KOPT-K1 (cell line): ENCODE measurements at regions not wholly inside any gene's neighbourhood (a gene's known extent, or its start where the extent isn't known, plus 50 kb on each side); places are given as distances from the start of the nearest gene placed in this dataset.
"Not testable (repeated sequence)": the region's sequence is repeated elsewhere in the genome, so short reads cannot be mapped to it uniquely, and the experiment has no call there.

Source experiments
- H3K27ac ChIP-seq: fragments of 200-600 bp; sonication (generic); 2 replicates; pipeline ENCODE4 v1.5.1; 2016; ENCODE audit warnings: antibody characterized with exemption, mild to moderate bottlenecking, low read depth, low read length; ENCODE audit not compliant: poor library complexity, severe bottlenecking
- H3K36me3 ChIP-seq: fragments of 200-600 bp; sonication (generic); 2 replicates; pipeline ENCODE4 v1.5.1; 2017; ENCODE audit warnings: antibody characterized with exemption, mild to moderate bottlenecking, low read length, moderate library complexity; ENCODE audit not compliant: insufficient read depth
- H3K9me3 ChIP-seq: fragments of 200-600 bp; sonication (generic); 2 replicates; pipeline ENCODE4 v1.5.1; 2017; ENCODE audit warnings: antibody characterized with exemption, low read length, mild to moderate bottlenecking; ENCODE audit not compliant: insufficient read depth, poor library complexity, severe bottlenecking

GRCh38 chr22:23458663-23459541, 121.2 kb downstream of the IGLL1 start:
- Histone ChIP-seq H3K27ac (peak overlapping the region; percentile 96), H3K36me3 (peaks cover 17% of the 10 kb centered on the region), H3K9me3 (no peaks in the 10 kb centered on the region)

GRCh38 chr22:23457380-23457985, 122.6 kb downstream of the IGLL1 start:
- Histone ChIP-seq H3K36me3 (peaks cover 11% of the 10 kb centered on the region), H3K27ac (peak overlapping the region; percentile 96), H3K9me3 (no peaks in the 10 kb centered on the region)

- not testable (repeated sequence) for H3K36me3 ChIP-seq, H3K9me3 ChIP-seq
- peak overlapping the region; percentile 96 for H3K27ac ChIP-seq
These were observed 123.3 kb downstream of the IGLL1 start for GRCh38 chr22:23456666-23457379.

GRCh38 chr22:23454345-23454744, 125.7 kb downstream of the IGLL1 start:
- not testable (repeated sequence) for H3K36me3 ChIP-seq, H3K9me3 ChIP-seq
- H3K27ac ChIP-seq = peak overlapping the region; percentile 28

GRCh38 chr22:23453277-23453676, 126.8 kb downstream of the IGLL1 start:
- H3K27ac ChIP-seq = peak overlapping the region; percentile 71
- no peaks in the 10 kb centered on the region for H3K9me3 ChIP-seq
- no peaks in the 10 kb centered on the region for H3K36me3 ChIP-seq

GRCh38 chr22:23452231-23453010, 127.7 kb downstream of the IGLL1 start:
- Histone ChIP-seq H3K27ac (peak overlapping the region; percentile 71), H3K36me3 (no peaks in the 10 kb centered on the region), H3K9me3 (no peaks in the 10 kb centered on the region)

- not testable (repeated sequence) for H3K9me3 ChIP-seq, H3K36me3 ChIP-seq
- peak overlapping the region; percentile 71 for H3K27ac ChIP-seq
These were observed 128.4 kb downstream of the IGLL1 start for GRCh38 chr22:23451452-23452230.

- peak overlapping the region; percentile 71 for H3K27ac ChIP-seq
- H3K9me3 ChIP-seq = peaks cover 13% of the 10 kb centered on the region
- not testable (repeated sequence) for H3K36me3 ChIP-seq
These were observed 129.3 kb downstream of the IGLL1 start for GRCh38 chr22:23450821-23451220.

GRCh38 chr22:23450434-23450795, 129.7 kb downstream of the IGLL1 start:
- Histone ChIP-seq H3K27ac (peak overlapping the region; percentile 71), H3K36me3 (no peaks in the 10 kb centered on the region), H3K9me3 (peaks cover 13% of the 10 kb centered on the region)

GRCh38 chr22:23449748-23450433, 130.2 kb downstream of the IGLL1 start:
- not testable (repeated sequence) for H3K36me3 ChIP-seq, H3K27ac ChIP-seq
- H3K9me3 ChIP-seq = peaks cover 13% of the 10 kb centered on the region

GRCh38 chr22:23448499-23449288, 131.4 kb downstream of the IGLL1 start:
- H3K27ac ChIP-seq, H3K36me3 ChIP-seq: not testable (repeated sequence)
- H3K9me3 ChIP-seq = peaks cover 13% of the 10 kb centered on the region

- peaks cover 13% of the 10 kb centered on the region for H3K9me3 ChIP-seq
- H3K27ac ChIP-seq = no peak overlapping the region
- H3K36me3 ChIP-seq = no peaks in the 10 kb centered on the region
These were observed 133.2 kb downstream of the IGLL1 start for GRCh38 chr22:23446796-23447350.

GRCh38 chr22:23446194-23446593, 133.9 kb downstream of the IGLL1 start:
- not testable (repeated sequence) for H3K27ac ChIP-seq, H3K36me3 ChIP-seq
- peaks cover 13% of the 10 kb centered on the region for H3K9me3 ChIP-seq
